ENCODE measurements at regions not wholly inside any gene's neighbourhood (a gene's known extent, or its start where the extent isn't known, plus 50 kb on each side); places are given as distances from the start of the nearest gene placed in this dataset.
"Not testable (repeated sequence)": the region's sequence is repeated elsewhere in the genome, so short reads cannot be mapped to it uniquely, and the experiment has no call there.

- BruUV-seq (replicated peaks), result no TSS peak
- H3K4me1 ChIP-seq (replicated peaks; ENCODE audit: insufficient read depth), result no peaks in the 10 kb centered on the region
- no peaks in the 10 kb centered on the region for H3K36me3 ChIP-seq (ENCODE audit: low read depth)
- DNase-seq, result no peak
- no peaks in the 10 kb centered on the region for H3K27me3 ChIP-seq (ENCODE audit: insufficient read depth, low read depth)
- H3K27ac ChIP-seq, result no peak overlapping the region
- no peaks in the 10 kb centered on the region for H4K20me1 ChIP-seq (ENCODE audit: insufficient read depth)
- H2AFZ ChIP-seq, result 0 out of 2 replicates have a peak overlapping the region, but pooled peaks have one; percentile 48
- H3K9me3 ChIP-seq (ENCODE audit: insufficient read depth, low read depth), result no peaks in the 10 kb centered on the region
- no peak overlapping the region for H3K4me2 ChIP-seq
- ChIA-PET POLR2A (ENCODE audit: unreplicated experiment) (no interaction called here), CTCF (no interaction called here)
- peaks cover 6% of the 10 kb centered on the region; the same call in 1 of the 2 replicates for H3K9me2 ChIP-seq (ENCODE audit: insufficient read depth)
- H3K79me2 ChIP-seq (ENCODE audit: low read depth), result no peaks in the 10 kb centered on the region
- no peak overlapping the region for H3K4me3 ChIP-seq
- TF ChIP-seq CTCF (conservative IDR thresholded peaks at IDR 0.05) (no peak), EZH2 (IDR thresholded peaks at IDR 0.05; ENCODE audit: low read depth) (no peak)
- intact Hi-C loops (cut with micrococcal nuclease; ENCODE audit: unreplicated experiment), result no loop called here
- no peaks in the 10 kb centered on the region for H3F3A ChIP-seq (ENCODE audit: insufficient read depth, low read depth)
These were observed 382.6 kb downstream of the RAD51AP2 start for GRCh38 chr2:17135619-17136018.

- Histone ChIP-seq H3K36me3 (ENCODE audit: low read depth) (no peaks in the 10 kb centered on the region), H3F3A (ENCODE audit: insufficient read depth, low read depth) (no peaks in the 10 kb centered on the region), H3K27me3 (ENCODE audit: insufficient read depth, low read depth) (no peaks in the 10 kb centered on the region), H2AFZ (no peak overlapping the region), H3K4me2 (no peak overlapping the region), H3K9me3 (ENCODE audit: insufficient read depth, low read depth) (no peaks in the 10 kb centered on the region), H4K20me1 (ENCODE audit: insufficient read depth) (no peaks in the 10 kb centered on the region), H3K4me1 (replicated peaks; ENCODE audit: insufficient read depth) (no peaks in the 10 kb centered on the region), H3K4me3 (no peak overlapping the region), H3K27ac (no peak overlapping the region), H3K79me2 (ENCODE audit: low read depth) (no peaks in the 10 kb centered on the region), H3K9me2 (ENCODE audit: insufficient read depth) (0 out of 2 replicates have a peak, but pooled peaks cover 6% of the 10 kb centered on the region)
- intact Hi-C loops (cut with micrococcal nuclease; ENCODE audit: unreplicated experiment), result no loop called here
- CTCF ChIA-PET, result no interaction called here
- POLR2A ChIA-PET (ENCODE audit: unreplicated experiment), result no interaction called here
- DNase-seq, result no peak
- no TSS peak for BruUV-seq (replicated peaks)
- TF ChIP-seq EZH2 (IDR thresholded peaks at IDR 0.05; ENCODE audit: low read depth) (no peak), CTCF (conservative IDR thresholded peaks at IDR 0.05) (no peak)
These were observed 385.1 kb downstream of the RAD51AP2 start for GRCh38 chr2:17133052-17133671.

- H3F3A ChIP-seq (ENCODE audit: insufficient read depth, low read depth); BruUV-seq (replicated peaks); H2AFZ ChIP-seq; intact Hi-C loops (cut with micrococcal nuclease; ENCODE audit: unreplicated experiment); H3K79me2 ChIP-seq (ENCODE audit: low read depth); H3K36me3 ChIP-seq (ENCODE audit: low read depth); H3K4me2 ChIP-seq; H3K4me3 ChIP-seq; H3K9me3 ChIP-seq (ENCODE audit: insufficient read depth, low read depth); H3K27ac ChIP-seq; CTCF ChIA-PET; DNase-seq; H3K9me2 ChIP-seq (ENCODE audit: insufficient read depth); H4K20me1 ChIP-seq (ENCODE audit: insufficient read depth); H3K4me1 ChIP-seq (replicated peaks; ENCODE audit: insufficient read depth); POLR2A ChIA-PET (ENCODE audit: unreplicated experiment); H3K27me3 ChIP-seq (ENCODE audit: insufficient read depth, low read depth): not testable (repeated sequence)
These were observed 387.6 kb downstream of the RAD51AP2 start for GRCh38 chr2:17130627-17131026.

Data from PC-9 (cell line).